Mucosa of rectum (tissue), 2 donors: ENCODE measurements at regions not wholly inside any gene's neighbourhood (a gene's known extent, or its start where the extent isn't known, plus 50 kb on each side); places are given as distances from the start of the nearest gene placed in this dataset.

Experiments
- H3K27ac ChIP-seq, 2 donors: one replicate each; pipeline ENCODE4 v1.7.0; 2013; ENCODE audit warnings: inconsistent platforms in 2 of 2, low read depth in 2 of 2, low read length in 2 of 2
- H3K27me3 ChIP-seq, 2 donors: one replicate each; pipeline ENCODE4 v1.7.0; 2013; ENCODE audit warnings: low read length in 2 of 2; ENCODE audit not compliant: control insufficient read depth in 2 of 2, insufficient read depth in 2 of 2
- H3K36me3 ChIP-seq, 2 donors: one replicate each; pipeline ENCODE4 v1.7.0; 2013; ENCODE audit warnings: low read length in 2 of 2; ENCODE audit not compliant: control insufficient read depth in 2 of 2, insufficient read depth in 2 of 2
- H3K4me1 ChIP-seq, 2 donors: one replicate each; pipeline ENCODE4 v1.7.0; 2013; ENCODE audit warnings: low read length in 2 of 2, mild to moderate bottlenecking in 1 of 2; ENCODE audit not compliant: control insufficient read depth in 2 of 2, insufficient read depth in 2 of 2
- H3K4me3 ChIP-seq, 2 donors: one replicate each; pipeline ENCODE4 v1.7.0; 2013; ENCODE audit warnings: low read length in 2 of 2
- H3K9ac ChIP-seq, 2 donors: one replicate each; pipeline ENCODE4 v1.7.0; 2013; ENCODE audit warnings: low read length in 2 of 2, low read depth in 1 of 2, mild to moderate bottlenecking in 1 of 2
- H3K9me3 ChIP-seq, 2 donors: one replicate each; pipeline ENCODE4 v1.7.0; 2013; ENCODE audit warnings: low read length in 2 of 2; ENCODE audit not compliant: control insufficient read depth in 2 of 2
- donor health status: healthy.
- donor health status: Normal muscosa, but diverticular disease.

DNA sequence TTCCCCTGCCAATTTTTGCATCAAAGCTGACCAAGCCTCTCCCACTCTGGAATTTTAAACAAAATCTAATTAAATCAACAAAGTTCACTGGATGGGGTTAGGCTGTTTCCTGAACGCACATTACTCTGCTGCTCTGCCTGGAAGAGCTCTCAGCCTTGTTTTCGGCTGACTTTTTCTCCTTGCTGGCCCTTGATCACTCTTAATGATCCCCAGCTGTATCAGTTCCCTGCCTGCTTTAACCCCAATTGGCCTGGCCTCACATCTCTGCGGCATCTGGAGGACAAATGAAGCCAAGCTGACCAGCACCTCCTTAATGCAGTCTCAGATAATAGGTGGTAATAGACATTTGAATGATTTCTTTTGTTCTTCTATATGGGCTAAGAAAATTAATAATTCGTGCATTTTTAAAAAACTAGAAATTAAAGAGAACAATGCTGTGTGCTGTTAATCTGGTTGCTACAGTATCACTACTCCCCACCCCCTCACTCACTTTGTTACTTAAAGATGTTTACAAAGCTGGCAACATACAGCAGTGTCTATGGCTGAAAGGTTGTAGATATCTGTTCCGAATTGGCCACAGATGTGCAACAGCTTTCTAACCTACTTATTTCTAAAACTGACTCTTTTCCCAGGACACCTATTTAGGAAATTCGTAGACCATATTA, 415.2 kb upstream of the KCNH7 start:
- Histone ChIP-seq H3K4me3 (no peak overlapping the region), H3K27me3 (no peaks in the 10 kb centered on the region), H3K27ac (no peak overlapping the region), H3K9me3 (no peaks in the 10 kb centered on the region), H3K4me1 (no peaks in the 10 kb centered on the region), H3K9ac (no peak overlapping the region), H3K36me3 (no peaks in the 10 kb centered on the region)

- H3K9ac ChIP-seq = no peak overlapping the region
- H3K27ac ChIP-seq = no peak overlapping the region
- H3K36me3 ChIP-seq = no peaks in the 10 kb centered on the region
- H3K4me3 ChIP-seq = no peak overlapping the region
- no peaks in the 10 kb centered on the region for H3K9me3 ChIP-seq
- no peaks in the 10 kb centered on the region for H3K4me1 ChIP-seq
- H3K27me3 ChIP-seq = no peaks in the 10 kb centered on the region
Measured at GRCh38 chr2:163252199-163252598, 413.6 kb upstream of the KCNH7 start.

GRCh38 chr2:163248376-163249253, 410.0 kb upstream of the KCNH7 start:
- H3K36me3 ChIP-seq = no peaks in the 10 kb centered on the region

DNA sequence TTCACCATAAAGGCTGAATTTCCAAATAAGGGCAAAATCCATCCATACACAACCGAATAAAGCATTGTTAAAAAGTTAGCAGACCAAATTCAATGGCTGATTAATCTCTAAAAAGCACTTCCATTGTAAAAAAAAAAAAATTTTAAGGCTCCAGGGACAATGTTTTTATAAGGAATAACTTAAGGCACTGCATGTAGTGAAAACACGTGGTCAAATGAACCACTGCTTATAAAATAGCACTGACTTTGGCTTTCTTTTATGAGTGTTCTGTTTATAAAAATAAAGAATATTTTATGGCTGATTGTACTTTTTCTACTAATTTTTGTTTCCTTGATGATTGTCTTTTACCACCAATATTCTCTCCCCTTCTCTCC, 409.3 kb upstream of the KCNH7 start:
- no peak overlapping the region for H3K9ac ChIP-seq
- H3K27ac ChIP-seq = no peak overlapping the region
- H3K4me3 ChIP-seq = no peak overlapping the region
- no peaks in the 10 kb centered on the region for H3K9me3 ChIP-seq
- H3K36me3 ChIP-seq = no peaks in the 10 kb centered on the region
- H3K4me1 ChIP-seq = no peaks in the 10 kb centered on the region
- no peaks in the 10 kb centered on the region for H3K27me3 ChIP-seq

More at GRCh38 chr2:163248376-163249253, 410.0 kb upstream of the KCNH7 start:
- Histone ChIP-seq H3K27ac (no peak overlapping the region), H3K9me3 (no peaks in the 10 kb centered on the region), H3K27me3 (no peaks in the 10 kb centered on the region), H3K9ac (no peak overlapping the region), H3K4me3 (no peak overlapping the region), H3K4me1 (no peaks in the 10 kb centered on the region)

DNA sequence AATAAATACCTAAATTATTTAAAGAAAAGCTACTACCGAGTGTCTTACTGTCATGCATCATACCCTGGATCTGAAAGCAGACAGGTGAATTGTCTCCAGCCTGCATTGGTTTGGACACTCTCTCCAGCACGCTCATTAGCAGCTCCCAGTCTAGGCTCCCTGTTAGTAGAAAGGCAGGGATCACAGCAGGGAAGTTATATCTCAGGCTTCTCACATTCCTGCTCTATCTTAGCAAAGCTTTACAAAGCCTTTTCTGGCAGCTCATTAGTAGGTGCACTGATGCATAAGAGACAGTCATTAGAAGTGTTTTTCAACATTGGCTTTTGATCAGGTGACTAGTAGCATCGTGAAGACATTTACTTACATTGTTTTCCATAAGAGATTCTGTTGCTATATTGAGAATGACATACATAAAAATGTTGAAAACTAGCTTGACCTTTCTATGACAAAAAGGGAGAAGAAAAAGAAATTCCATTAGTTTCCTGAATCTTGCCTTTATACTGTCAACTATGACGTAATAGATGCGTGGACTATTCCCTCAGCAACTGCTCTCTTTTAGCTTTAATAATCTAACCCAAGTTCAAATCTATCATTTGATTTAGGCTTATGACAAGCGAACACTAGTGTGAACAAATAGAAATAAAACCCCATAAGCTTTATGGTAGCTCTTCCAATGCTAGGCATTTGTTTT, 408.7 kb upstream of the KCNH7 start:
- H3K4me3 ChIP-seq = no peak overlapping the region
- no peak overlapping the region for H3K27ac ChIP-seq
- no peaks in the 10 kb centered on the region for H3K9me3 ChIP-seq
- H3K4me1 ChIP-seq = no peaks in the 10 kb centered on the region
- no peaks in the 10 kb centered on the region for H3K36me3 ChIP-seq
- H3K9ac ChIP-seq = no peak overlapping the region
- H3K27me3 ChIP-seq = no peaks in the 10 kb centered on the region

GRCh38 chr2:163246135-163246534, 407.6 kb upstream of the KCNH7 start:
- Histone ChIP-seq H3K27me3 (no peaks in the 10 kb centered on the region), H3K9ac (no peak overlapping the region), H3K4me3 (no peak overlapping the region), H3K36me3 (no peaks in the 10 kb centered on the region), H3K27ac (no peak overlapping the region), H3K9me3 (no peaks in the 10 kb centered on the region), H3K4me1 (no peaks in the 10 kb centered on the region)

DNA sequence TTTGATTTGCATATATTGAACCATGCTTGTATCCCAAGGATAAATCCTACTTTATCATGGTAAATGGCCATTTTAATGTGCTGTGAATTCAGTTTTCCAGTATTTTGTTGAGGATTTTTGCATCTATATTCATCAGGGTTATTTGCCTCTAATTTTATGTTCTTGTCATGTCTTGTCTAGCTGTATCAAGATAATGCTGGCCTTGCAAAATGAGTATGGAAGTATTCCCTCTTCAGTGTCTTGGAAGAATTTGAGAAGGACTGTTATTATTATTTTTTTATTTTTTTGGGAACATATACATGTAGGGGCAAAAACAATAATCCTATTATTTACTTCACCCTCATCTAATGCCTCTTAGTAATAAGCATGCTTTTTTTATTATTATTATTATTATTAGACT, 398.0 kb upstream of the KCNH7 start:
- H3K36me3 ChIP-seq = no peaks in the 10 kb centered on the region
- no peak overlapping the region for H3K27ac ChIP-seq
- no peak overlapping the region for H3K9ac ChIP-seq
- no peak overlapping the region for H3K4me3 ChIP-seq
- no peaks in the 10 kb centered on the region for H3K4me1 ChIP-seq
- no peaks in the 10 kb centered on the region for H3K9me3 ChIP-seq
- H3K27me3 ChIP-seq = no peaks in the 10 kb centered on the region

GRCh38 chr2:163231666-163232065, 393.1 kb upstream of the KCNH7 start:
- no peaks in the 10 kb centered on the region for H3K9me3 ChIP-seq
- H3K27me3 ChIP-seq = no peaks in the 10 kb centered on the region
- H3K36me3 ChIP-seq = no peaks in the 10 kb centered on the region
- H3K4me3 ChIP-seq = no peak overlapping the region
- H3K27ac ChIP-seq = no peak overlapping the region
- H3K9ac ChIP-seq = no peak overlapping the region
- no peaks in the 10 kb centered on the region for H3K4me1 ChIP-seq

GRCh38 chr2:163213661-163214081, 375.1 kb upstream of the KCNH7 start:
- no peaks in the 10 kb centered on the region for H3K9me3 ChIP-seq
- no peak overlapping the region for H3K9ac ChIP-seq
- H3K36me3 ChIP-seq = no peaks in the 10 kb centered on the region
- H3K27ac ChIP-seq = no peak overlapping the region
- H3K27me3 ChIP-seq = no peaks in the 10 kb centered on the region
- no peaks in the 10 kb centered on the region for H3K4me1 ChIP-seq
- H3K4me3 ChIP-seq = no peak overlapping the region

DNA sequence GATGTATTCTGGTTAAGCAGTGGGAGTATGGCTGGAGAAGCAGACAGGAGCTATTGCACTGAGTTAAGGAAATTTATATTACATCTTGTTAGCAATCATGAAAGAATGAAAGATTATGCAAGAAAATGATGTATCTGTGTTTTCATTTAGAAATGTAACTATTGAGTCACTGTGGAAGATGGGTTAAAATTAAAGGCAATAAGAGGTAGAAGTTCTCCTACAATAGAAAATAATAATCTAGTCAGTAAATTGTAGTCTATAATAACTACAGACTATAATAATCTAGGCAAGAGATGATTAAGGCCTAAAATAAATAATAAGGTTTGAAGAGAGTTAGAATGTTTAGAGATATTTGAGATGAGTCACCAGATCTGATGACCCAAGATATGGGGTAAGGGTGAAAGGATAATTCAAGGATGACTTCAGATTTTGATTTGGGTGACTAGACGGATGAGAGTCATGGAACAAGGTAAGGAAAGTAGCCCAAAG, 371.9 kb upstream of the KCNH7 start:
- no peaks in the 10 kb centered on the region for H3K4me1 ChIP-seq
- no peak overlapping the region for H3K4me3 ChIP-seq
- no peaks in the 10 kb centered on the region for H3K27me3 ChIP-seq
- no peak overlapping the region for H3K9ac ChIP-seq
- no peaks in the 10 kb centered on the region for H3K36me3 ChIP-seq
- H3K9me3 ChIP-seq = no peaks in the 10 kb centered on the region
- H3K27ac ChIP-seq = no peak overlapping the region
